Retinal pigment epithelial cell (primary cell): ENCODE measurements at regions not wholly inside any gene's neighbourhood (a gene's known extent, or its start where the extent isn't known, plus 50 kb on each side); places are given as distances from the start of the nearest gene placed in this dataset.

Source experiments
- DNase-seq: peaks from one replicate; pipeline ENCODE4 v3.0.0-alpha.2; 2010; ENCODE audit warnings: low read depth
- H3K4me3 ChIP-seq: 2 replicates; pipeline ENCODE4 v1.5.1; 2011; ENCODE audit warnings: mild to moderate bottlenecking, low read length, control low read depth, moderate library complexity
- CTCF ChIP-seq: conservative IDR thresholded peaks from 2 replicates; pipeline ENCODE4 v1.5.1; 2011; ENCODE audit warnings: low read depth, low read length, control low read depth, inconsistent platforms

DNA sequence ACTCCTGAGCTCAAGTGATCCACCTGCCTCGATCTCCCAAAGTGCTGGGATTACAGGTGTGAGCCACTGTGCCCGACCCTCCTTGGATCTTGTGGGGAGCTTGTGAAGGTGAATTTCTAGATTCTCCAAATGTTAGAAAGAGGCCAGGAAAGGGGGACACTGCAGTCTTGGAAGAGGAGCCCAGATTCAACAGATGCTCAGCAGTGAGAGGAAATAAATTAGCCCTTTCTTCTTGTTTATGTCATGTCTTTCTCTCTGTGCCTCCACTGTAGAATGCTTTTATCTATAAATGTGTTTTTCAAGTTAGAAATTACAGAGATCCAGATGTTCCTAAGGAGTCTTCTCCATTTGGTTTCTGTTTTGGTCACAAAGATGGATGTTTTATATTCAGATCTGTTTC lies 346.6 kb upstream of the KAZN start:
- DNase-seq: no peak
- no peak overlapping the region for H3K4me3 ChIP-seq
- no peak for TF ChIP-seq CTCF

DNA sequence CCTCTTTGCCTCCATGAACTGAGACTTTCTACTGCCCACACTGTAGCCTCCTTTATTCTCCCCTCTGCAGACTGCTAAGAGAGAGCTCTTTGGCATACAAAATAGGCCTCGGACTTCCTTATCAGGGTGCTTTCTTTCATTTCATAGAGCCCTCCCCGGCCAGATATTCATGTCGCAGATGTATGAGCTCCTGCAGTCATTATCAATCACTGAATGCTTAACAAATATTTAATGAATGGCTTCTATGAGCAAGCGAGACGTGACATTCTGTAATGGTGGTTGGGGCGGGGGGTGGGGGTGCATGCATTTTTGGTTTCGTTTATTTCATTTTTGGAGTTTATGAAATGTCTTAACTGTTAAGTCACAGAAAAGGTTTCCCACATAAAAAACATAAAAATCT lies 344.8 kb upstream of the KAZN start:
- TF ChIP-seq CTCF: no peak
- no peak for DNase-seq
- no peak overlapping the region for H3K4me3 ChIP-seq

GRCh38 chr1:14254251-14254650 lies 344.2 kb upstream of the KAZN start:
- no peak overlapping the region for H3K4me3 ChIP-seq
- TF ChIP-seq CTCF: no peak
- no peak for DNase-seq

DNA sequence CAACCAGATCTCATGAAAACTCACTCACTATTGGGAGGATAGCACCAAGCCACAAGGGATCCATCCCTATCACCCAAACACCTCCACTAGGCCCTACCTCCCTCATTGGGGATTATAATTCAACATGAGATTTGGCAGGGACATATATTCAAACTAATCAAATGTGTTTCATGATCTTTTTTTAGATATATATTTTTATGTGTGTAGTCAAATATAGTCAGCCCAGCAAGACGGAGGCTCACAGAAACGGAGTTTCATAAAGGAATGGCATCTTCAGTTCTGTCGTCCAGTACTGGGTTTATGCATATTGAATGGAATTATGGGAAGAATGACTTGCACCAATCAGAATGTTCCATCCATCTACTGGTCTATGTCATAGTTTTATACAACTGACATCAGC lies 343.3 kb upstream of the KAZN start:
- H3K4me3 ChIP-seq: no peak overlapping the region
- no peak for TF ChIP-seq CTCF
- no peak for DNase-seq

GRCh38 chr1:14255711-14256110 lies 342.8 kb upstream of the KAZN start:
- no peak for DNase-seq
- TF ChIP-seq CTCF: no peak
- H3K4me3 ChIP-seq: no peak overlapping the region

GRCh38 chr1:14259191-14259757 lies 339.2 kb upstream of the KAZN start:
- H3K4me3 ChIP-seq: no peak overlapping the region
- TF ChIP-seq CTCF: no peak
- no peak for DNase-seq

- no peak overlapping the region for H3K4me3 ChIP-seq
- no peak for TF ChIP-seq CTCF
- DNase-seq: no peak
Observed at GRCh38 chr1:14260480-14260879, 338.0 kb upstream of the KAZN start.
